Immature natural killer cell (primary cell): ENCODE measurements at regions not wholly inside any gene's neighbourhood (a gene's known extent, or its start where the extent isn't known, plus 50 kb on each side); places are given as distances from the start of the nearest gene placed in this dataset.

Experiments
- DNase-seq, 3 donors: peaks; one replicate each; pipeline ENCODE4 v3.0.0; 2022; ENCODE audit warnings: mixed read lengths in 1 of 3
- H3K27ac Mint-ChIP-seq, 6 donors: one replicate each; pipeline ENCODE4 v1.8.0; 2020; ENCODE audit warnings: mixed read lengths in 6 of 6, mild to moderate bottlenecking in 5 of 6, inconsistent platforms in 4 of 6, moderate library complexity in 3 of 6
- H3K27me3 Mint-ChIP-seq, 3 donors: one replicate each; pipeline ENCODE4 v1.8.0; 2020 to 2021; ENCODE audit warnings: low read depth in 3 of 3, mild to moderate bottlenecking in 3 of 3, mixed read lengths in 3 of 3, moderate library complexity in 3 of 3, inconsistent platforms in 1 of 3
- H3K36me3 Mint-ChIP-seq, 3 donors: one replicate each; pipeline ENCODE4 v1.8.0; 2020; ENCODE audit warnings: mixed read lengths in 3 of 3, inconsistent platforms in 2 of 3, mild to moderate bottlenecking in 2 of 3
- H3K4me1 Mint-ChIP-seq, 2 donors: one replicate each; pipeline ENCODE4 v1.8.0; 2020; ENCODE audit warnings: inconsistent platforms in 2 of 2, mild to moderate bottlenecking in 2 of 2, mixed read lengths in 2 of 2, moderate library complexity in 1 of 2
- H3K4me3 Mint-ChIP-seq, 5 donors: one replicate each; pipeline ENCODE4 v1.8.0; 2020; ENCODE audit warnings: mild to moderate bottlenecking in 5 of 5, mixed read lengths in 5 of 5, inconsistent platforms in 3 of 5, moderate library complexity in 3 of 5
- H3K9me3 Mint-ChIP-seq, 6 donors: one replicate each; pipeline ENCODE4 v1.8.0; 2020; ENCODE audit warnings: mild to moderate bottlenecking in 6 of 6, mixed read lengths in 6 of 6, inconsistent platforms in 4 of 6, moderate library complexity in 3 of 6

- Mint-ChIP-seq H3K9me3 (peaks cover 0 to 6% (median 4%) of the 10 kb centered on the region in 6 donors), H3K36me3 (no peaks in the 10 kb centered on the region), H3K27ac (no peak overlapping the region), H3K4me1 (peaks cover 0 to 16% of the 10 kb centered on the region in 2 donors), H3K4me3 (no peak overlapping the region), H3K27me3 (peaks cover 0 to 3% (median 2%) of the 10 kb centered on the region in 3 donors)
- DNase-seq, result no peak
Observed at GRCh38 chr6:140871911-140872310, 1260.8 kb upstream of the GJE1 start.

- no peak overlapping the region for H3K27ac Mint-ChIP-seq
- no peaks in the 10 kb centered on the region for H3K36me3 Mint-ChIP-seq
- H3K9me3 Mint-ChIP-seq, result peaks cover 0 to 8% (median 3%) of the 10 kb centered on the region in 6 donors
- no peak overlapping the region for H3K4me3 Mint-ChIP-seq
- no peak for DNase-seq
- H3K4me1 Mint-ChIP-seq, result peaks cover 0 to 8% of the 10 kb centered on the region in 2 donors
- H3K27me3 Mint-ChIP-seq, result peaks cover 0 to 2% (median 2%) of the 10 kb centered on the region in 3 donors
Observed at GRCh38 chr6:140867336-140867735, 1265.4 kb upstream of the GJE1 start.

GRCh38 chr6:140858381-140858971 is 1274.2 kb upstream of the GJE1 start:
- Mint-ChIP-seq H3K27me3 (peaks cover 0 to 1% (median 0%) of the 10 kb centered on the region in 3 donors), H3K4me3 (no peak overlapping the region), H3K27ac (no peak overlapping the region), H3K9me3 (peaks cover 0 to 3% (median 0%) of the 10 kb centered on the region in 6 donors), H3K36me3 (no peaks in the 10 kb centered on the region), H3K4me1 (no peaks in the 10 kb centered on the region)
- DNase-seq, result no peak

- Mint-ChIP-seq H3K27ac (no peak overlapping the region), H3K4me1 (no peaks in the 10 kb centered on the region), H3K36me3 (no peaks in the 10 kb centered on the region), H3K4me3 (no peak overlapping the region), H3K9me3 (peaks cover 0 to 3% (median 0%) of the 10 kb centered on the region in 6 donors), H3K27me3 (peaks cover 0 to 1% (median 0%) of the 10 kb centered on the region in 3 donors)
- no peak for DNase-seq
Observed at GRCh38 chr6:140857739-140858380, 1274.9 kb upstream of the GJE1 start.

- no peaks in the 10 kb centered on the region for H3K4me1 Mint-ChIP-seq
- no peak overlapping the region for H3K27ac Mint-ChIP-seq
- peaks cover 0 to 1% (median 0%) of the 10 kb centered on the region in 3 donors for H3K27me3 Mint-ChIP-seq
- no peak for DNase-seq
- H3K4me3 Mint-ChIP-seq, result no peak overlapping the region
- H3K9me3 Mint-ChIP-seq, result peaks cover 0 to 3% (median 0%) of the 10 kb centered on the region in 6 donors
- no peaks in the 10 kb centered on the region for H3K36me3 Mint-ChIP-seq
Observed at GRCh38 chr6:140855520-140855919, 1277.2 kb upstream of the GJE1 start.

GRCh38 chr6:140854318-140854717 is 1278.4 kb upstream of the GJE1 start:
- Mint-ChIP-seq H3K4me1 (no peaks in the 10 kb centered on the region), H3K27ac (no peak overlapping the region), H3K9me3 (peaks cover 0 to 1% (median 0%) of the 10 kb centered on the region in 6 donors), H3K4me3 (no peak overlapping the region), H3K36me3 (no peaks in the 10 kb centered on the region), H3K27me3 (no peaks in the 10 kb centered on the region)
- DNase-seq, result no peak

GRCh38 chr6:140850438-140850837 is 1282.3 kb upstream of the GJE1 start:
- H3K4me1 Mint-ChIP-seq, result no peaks in the 10 kb centered on the region
- DNase-seq, result no peak
- H3K27me3 Mint-ChIP-seq, result no peaks in the 10 kb centered on the region

GRCh38 chr6:140849456-140849855 is 1283.3 kb upstream of the GJE1 start:
- no peak for DNase-seq
- H3K4me3 Mint-ChIP-seq, result no peak overlapping the region
- H3K36me3 Mint-ChIP-seq, result no peaks in the 10 kb centered on the region
- peaks cover 0 to 6% (median under 1%) of the 10 kb centered on the region in 6 donors for H3K9me3 Mint-ChIP-seq
- no peak overlapping the region for H3K27ac Mint-ChIP-seq
- no peaks in the 10 kb centered on the region for H3K4me1 Mint-ChIP-seq
- H3K27me3 Mint-ChIP-seq, result no peaks in the 10 kb centered on the region

More at GRCh38 chr6:140850438-140850837, 1282.3 kb upstream of the GJE1 start:
- no peak overlapping the region for H3K27ac Mint-ChIP-seq
- peaks cover 0 to 4% (median 0%) of the 10 kb centered on the region in 6 donors for H3K9me3 Mint-ChIP-seq
- H3K36me3 Mint-ChIP-seq, result no peaks in the 10 kb centered on the region
- H3K4me3 Mint-ChIP-seq, result no peak overlapping the region

GRCh38 chr6:140847262-140847645 is 1285.5 kb upstream of the GJE1 start:
- Mint-ChIP-seq H3K4me3 (no peak overlapping the region), H3K27ac (no peak overlapping the region), H3K4me1 (no peaks in the 10 kb centered on the region), H3K9me3 (peaks cover 0 to 7% (median 2%) of the 10 kb centered on the region in 6 donors), H3K36me3 (no peaks in the 10 kb centered on the region), H3K27me3 (no peaks in the 10 kb centered on the region)
- DNase-seq, result no peak

- H3K27ac Mint-ChIP-seq, result no peak overlapping the region
- no peak for DNase-seq
- H3K4me1 Mint-ChIP-seq, result no peaks in the 10 kb centered on the region
- H3K36me3 Mint-ChIP-seq, result no peaks in the 10 kb centered on the region
- no peaks in the 10 kb centered on the region for H3K27me3 Mint-ChIP-seq
- H3K4me3 Mint-ChIP-seq, result no peak overlapping the region
- H3K9me3 Mint-ChIP-seq, result peaks cover 0 to 7% (median 2%) of the 10 kb centered on the region in 6 donors
Observed at GRCh38 chr6:140846503-140847261, 1286.0 kb upstream of the GJE1 start.

- DNase-seq, result no peak
- no peaks in the 10 kb centered on the region for H3K4me1 Mint-ChIP-seq
- peaks cover 0 to 7% (median 2%) of the 10 kb centered on the region in 6 donors for H3K9me3 Mint-ChIP-seq
- H3K27me3 Mint-ChIP-seq, result no peaks in the 10 kb centered on the region
- H3K4me3 Mint-ChIP-seq, result no peak overlapping the region
- H3K36me3 Mint-ChIP-seq, result no peaks in the 10 kb centered on the region
- H3K27ac Mint-ChIP-seq, result no peak overlapping the region
Observed at GRCh38 chr6:140845701-140846100, 1287.0 kb upstream of the GJE1 start.

GRCh38 chr6:140844167-140844566 is 1288.6 kb upstream of the GJE1 start:
- H3K36me3 Mint-ChIP-seq, result no peaks in the 10 kb centered on the region
- no peak overlapping the region for H3K4me3 Mint-ChIP-seq
- H3K9me3 Mint-ChIP-seq, result peaks cover 0 to 9% (median under 1%) of the 10 kb centered on the region in 6 donors
- H3K4me1 Mint-ChIP-seq, result no peaks in the 10 kb centered on the region
- H3K27ac Mint-ChIP-seq, result no peak overlapping the region
- no peak for DNase-seq
- H3K27me3 Mint-ChIP-seq, result no peaks in the 10 kb centered on the region

- Mint-ChIP-seq H3K27me3 (peaks cover 0 to 3% (median 1%) of the 10 kb centered on the region in 3 donors), H3K4me1 (no peaks in the 10 kb centered on the region), H3K9me3 (peaks cover 0 to 2% (median 0%) of the 10 kb centered on the region in 6 donors), H3K27ac (no peak overlapping the region), H3K36me3 (no peaks in the 10 kb centered on the region), H3K4me3 (no peak overlapping the region)
- no peak for DNase-seq
Observed at GRCh38 chr6:140833408-140833807, 1299.3 kb upstream of the GJE1 start.

GRCh38 chr6:140830666-140831065 is 1302.1 kb upstream of the GJE1 start:
- Mint-ChIP-seq H3K4me1 (no peaks in the 10 kb centered on the region), H3K36me3 (no peaks in the 10 kb centered on the region), H3K9me3 (peaks cover 0 to 2% (median 0%) of the 10 kb centered on the region in 6 donors), H3K27ac (no peak overlapping the region), H3K27me3 (peaks cover 0 to 3% (median 1%) of the 10 kb centered on the region in 3 donors), H3K4me3 (no peak overlapping the region)
- no peak for DNase-seq
